ENCODE measurements at regions not wholly inside any gene's neighbourhood (a gene's known extent, or its start where the extent isn't known, plus 50 kb on each side); places are given as distances from the start of the nearest gene placed in this dataset.
"Not testable (repeated sequence)": the region's sequence is repeated elsewhere in the genome, so short reads cannot be mapped to it uniquely, and the experiment has no call there.

DNA sequence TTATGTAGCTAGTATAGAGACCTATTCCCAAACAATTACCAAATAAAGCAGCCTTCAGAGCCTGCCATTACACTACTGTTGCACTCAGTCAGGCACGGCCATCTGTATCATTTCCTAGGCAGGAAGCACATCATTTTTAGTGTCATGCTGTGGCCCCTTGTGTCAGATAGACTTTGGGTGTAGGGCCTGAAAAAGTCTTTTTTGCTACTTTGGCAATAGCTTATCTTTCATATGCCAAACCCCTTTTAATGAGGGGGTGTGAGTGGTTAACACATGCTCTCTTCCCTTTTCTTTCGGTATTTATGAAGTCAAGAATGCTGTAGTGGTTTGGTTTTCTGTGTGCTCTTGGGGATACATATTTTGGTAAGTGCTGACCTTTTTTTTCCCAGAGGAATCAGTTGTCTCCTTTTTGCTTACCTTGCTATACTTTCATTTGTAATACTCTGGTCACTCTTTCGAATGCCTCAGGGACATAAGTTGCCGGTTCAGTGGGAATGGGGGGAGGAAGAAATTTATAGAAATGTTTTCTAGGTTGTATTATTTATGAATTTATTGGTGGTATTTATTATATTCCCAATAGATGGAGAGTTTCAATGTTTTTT is 209.8 kb downstream of the CSNK1G3 start:
- DNase-seq, result no peak

GRCh38 chr5:123720955-123721354 is 209.0 kb downstream of the CSNK1G3 start:
- no peak for DNase-seq

GRCh38 chr5:123720339-123720738 is 208.4 kb downstream of the CSNK1G3 start:
- DNase-seq, result no peak

DNA sequence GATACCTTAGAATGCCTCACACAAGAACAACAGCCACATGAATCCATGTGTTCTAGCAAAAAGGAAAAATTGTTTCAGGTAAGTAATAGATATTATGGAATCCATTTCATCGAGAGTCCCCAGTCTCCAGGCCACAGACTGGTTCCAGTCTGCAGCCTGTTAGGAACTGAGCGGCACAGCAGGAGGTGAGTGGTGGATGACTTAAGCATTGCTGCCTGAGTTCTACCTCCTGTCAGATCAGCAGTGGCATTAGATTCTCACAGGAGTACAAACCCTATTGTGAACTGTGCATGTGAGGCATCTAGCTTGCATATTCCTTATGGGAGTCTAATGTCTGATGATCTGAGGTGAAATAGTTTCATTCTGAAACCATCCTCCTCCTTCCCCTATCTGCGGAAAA is 207.0 kb downstream of the CSNK1G3 start:
- no peak for DNase-seq

DNA sequence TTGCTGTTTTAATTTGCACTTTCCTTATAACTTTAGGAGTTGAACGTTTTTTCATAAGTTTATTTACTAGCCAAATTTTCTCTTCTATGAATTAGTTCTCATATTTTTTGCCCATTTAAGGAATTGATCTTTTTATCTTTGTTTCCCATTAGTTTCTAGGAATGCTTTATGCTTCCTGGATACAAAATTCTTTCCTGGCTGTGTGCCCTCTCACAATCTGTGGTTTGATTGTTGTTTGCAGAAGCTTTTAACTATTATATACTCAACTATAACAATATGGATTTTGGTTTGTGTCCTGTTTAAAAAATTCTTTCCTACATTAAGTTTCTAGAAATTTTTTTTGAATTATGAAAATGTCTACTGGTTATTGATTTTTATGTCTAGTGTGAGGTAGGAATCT is 206.3 kb downstream of the CSNK1G3 start:
- no peak for DNase-seq

GRCh38 chr5:123717139-123717538 is 205.2 kb downstream of the CSNK1G3 start:
- no peak for DNase-seq

- no peak for DNase-seq
Observed at GRCh38 chr5:123710031-123710430, 198.1 kb downstream of the CSNK1G3 start.

- DNase-seq, result no peak
Observed at GRCh38 chr5:123709422-123709821, 197.4 kb downstream of the CSNK1G3 start.

DNA sequence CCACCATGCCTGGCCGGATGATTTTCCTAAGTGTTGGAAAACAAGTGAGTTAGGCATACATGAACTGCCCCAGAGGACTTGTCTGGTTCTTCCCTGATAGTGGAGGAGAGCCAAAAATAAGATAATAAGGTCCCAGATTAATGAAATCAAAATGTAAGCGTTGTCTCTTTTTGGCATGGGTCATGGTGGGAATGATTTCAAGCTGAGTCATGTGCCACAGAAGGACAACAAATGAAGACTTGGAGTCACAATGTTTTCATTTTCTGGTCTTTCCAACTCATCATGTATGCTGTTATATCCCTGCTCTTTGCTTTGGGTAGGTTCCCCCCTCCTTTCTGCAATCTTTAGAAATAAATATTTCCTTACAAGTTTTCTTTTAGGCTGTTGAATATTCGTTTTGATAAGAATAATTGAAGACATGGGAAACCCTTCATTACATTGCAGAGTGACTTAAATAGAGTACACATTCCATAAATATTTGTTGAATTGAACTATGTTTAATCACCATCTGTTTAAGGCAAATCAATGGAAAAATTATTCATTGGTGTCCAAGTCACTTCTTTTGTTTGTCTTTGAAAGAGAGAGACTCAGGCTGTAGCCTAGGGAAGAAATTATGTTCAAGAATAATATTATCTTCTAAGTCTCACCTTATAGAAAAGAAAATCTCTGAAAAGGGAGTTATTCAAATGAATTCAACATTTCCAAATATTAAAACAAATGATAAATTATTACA is 196.3 kb downstream of the CSNK1G3 start:
- no peak for DNase-seq

GRCh38 chr5:123706531-123706930 is 194.6 kb downstream of the CSNK1G3 start:
- DNase-seq, result no peak

DNA sequence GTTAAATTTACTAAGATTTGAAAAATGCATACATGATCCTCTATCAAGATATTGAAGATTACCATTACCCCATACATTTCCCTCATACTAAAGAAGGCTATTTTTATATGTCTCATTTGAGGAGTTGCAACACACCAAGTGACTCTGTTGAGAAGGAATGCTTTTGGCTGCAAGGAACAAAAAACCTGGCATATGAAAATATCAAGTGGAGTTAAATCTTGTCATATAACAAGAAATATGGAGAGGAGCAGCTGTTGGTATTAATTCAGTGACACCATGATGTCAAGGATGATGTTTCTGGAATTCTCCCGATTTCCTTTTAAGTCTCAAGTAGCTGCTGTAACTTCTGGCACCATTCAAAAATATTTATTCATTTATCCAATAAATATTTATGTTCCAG is 193.8 kb downstream of the CSNK1G3 start:
- DNase-seq, result no peak

GRCh38 chr5:123701511-123702200 is 189.7 kb downstream of the CSNK1G3 start:
- no peak for DNase-seq

DNA sequence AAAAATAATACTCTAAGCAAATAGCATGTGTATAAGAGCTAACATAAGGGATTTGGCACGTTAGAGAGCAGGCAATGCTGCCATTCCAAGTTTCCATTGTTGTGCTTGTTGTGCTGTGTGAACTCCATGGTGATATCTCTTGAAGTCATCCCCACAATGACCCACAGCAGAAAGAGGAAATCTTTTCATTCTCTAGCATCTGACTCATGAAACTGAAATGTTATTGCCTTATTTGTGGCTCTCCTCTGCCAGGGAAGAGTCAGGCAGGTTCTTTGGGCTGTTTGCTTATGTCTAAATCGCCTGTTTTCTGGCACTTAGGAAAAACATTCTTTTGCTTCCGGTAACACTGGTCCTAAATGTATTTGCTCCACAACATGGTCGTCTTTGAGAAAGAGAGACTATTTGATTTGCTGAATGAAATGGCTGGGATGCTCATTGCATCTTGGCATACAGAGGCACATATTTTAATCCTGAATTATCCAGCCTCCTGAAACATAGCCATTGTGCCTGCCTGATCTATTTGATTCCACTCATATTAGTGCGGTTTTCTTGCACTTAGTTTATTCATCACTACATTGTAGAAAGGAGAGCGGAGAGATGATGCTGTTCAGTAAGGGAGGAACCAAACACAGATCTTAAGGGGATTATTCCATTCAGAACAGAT is 188.8 kb downstream of the CSNK1G3 start:
- DNase-seq, result no peak

- no peak for DNase-seq
Observed at GRCh38 chr5:123699571-123699970, 187.6 kb downstream of the CSNK1G3 start.

- DNase-seq, result not testable (repeated sequence)
Observed at GRCh38 chr5:123698937-123699336, 187.0 kb downstream of the CSNK1G3 start.

- DNase-seq, result no peak
Observed at GRCh38 chr5:123696921-123697341, 185.0 kb downstream of the CSNK1G3 start.

DNA sequence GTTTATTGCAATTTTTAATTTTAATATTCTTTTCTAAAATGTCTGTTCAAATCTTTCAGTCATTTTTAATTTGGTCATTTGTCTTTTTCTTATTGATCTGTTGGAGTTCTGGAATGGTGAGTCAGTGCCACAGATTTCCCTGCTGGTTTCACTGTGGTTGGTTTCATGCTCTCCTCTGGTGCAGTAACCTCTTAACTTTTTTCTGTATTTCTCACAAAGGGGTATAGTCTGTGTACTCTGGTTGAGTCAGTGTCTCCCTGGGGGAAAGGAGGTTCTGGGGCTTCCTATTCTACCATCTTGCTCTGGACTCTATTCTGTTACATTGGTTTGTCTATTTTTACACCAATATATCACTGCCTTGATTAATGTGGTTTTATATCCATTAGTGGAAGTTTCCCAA is 178.8 kb downstream of the CSNK1G3 start:
- DNase-seq, result no peak

GRCh38 chr5:123681061-123681460 is 169.1 kb downstream of the CSNK1G3 start:
- no peak for DNase-seq

DNA sequence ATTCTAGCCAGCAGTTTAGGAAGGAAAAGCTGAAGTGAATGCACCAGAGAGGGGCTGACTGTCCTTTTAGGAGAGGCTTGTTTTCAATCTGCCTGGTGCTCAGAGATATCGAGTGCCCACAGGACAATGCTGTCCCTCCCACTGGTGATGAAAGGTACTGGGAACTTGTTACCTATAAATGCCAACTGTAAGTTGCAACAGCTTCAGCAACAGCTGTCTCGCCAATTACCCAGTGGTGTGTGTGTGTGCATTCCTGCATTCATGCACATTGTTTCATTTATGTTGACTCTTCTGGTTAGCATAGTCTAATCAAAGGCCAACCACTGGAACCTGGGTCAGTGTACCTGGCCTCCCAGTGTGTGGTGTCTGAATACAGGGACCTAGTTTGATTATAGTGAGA is 161.1 kb downstream of the CSNK1G3 start:
- DNase-seq, result no peak

DNA sequence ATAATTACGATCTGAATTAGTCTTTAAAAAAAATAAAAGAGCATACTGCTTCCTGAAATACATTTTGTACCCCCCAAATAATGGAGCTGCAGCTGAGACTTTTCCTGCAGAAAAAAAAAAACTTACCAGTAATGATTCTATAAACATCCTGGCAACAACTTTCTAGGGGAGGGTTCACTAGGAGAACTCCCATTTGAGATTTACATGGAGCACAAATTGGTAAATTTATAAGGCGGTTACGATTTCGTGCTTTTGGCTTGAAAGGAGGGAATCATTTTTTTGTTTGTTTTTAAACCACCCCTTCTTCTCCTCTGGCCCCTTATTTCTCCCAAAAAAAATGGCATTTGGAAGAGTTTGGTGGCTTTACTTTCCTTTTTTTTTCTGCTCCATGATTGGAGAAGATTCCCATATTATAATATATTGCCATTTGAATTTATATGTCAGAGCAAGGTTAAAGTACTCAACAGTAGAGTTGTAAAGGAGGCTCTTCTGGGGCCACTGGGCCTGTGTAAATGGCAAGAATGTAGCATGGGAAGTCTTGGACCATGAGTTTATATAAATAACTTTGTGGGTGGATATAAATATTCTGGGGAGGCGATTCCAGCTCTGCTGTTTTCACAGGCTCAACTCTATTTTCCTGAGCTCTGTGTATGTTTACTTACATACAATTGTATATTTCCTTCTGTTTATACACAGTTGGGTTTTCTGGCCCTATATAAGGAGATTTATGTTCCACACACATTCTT is 159.9 kb downstream of the CSNK1G3 start:
- DNase-seq, result no peak

DNA sequence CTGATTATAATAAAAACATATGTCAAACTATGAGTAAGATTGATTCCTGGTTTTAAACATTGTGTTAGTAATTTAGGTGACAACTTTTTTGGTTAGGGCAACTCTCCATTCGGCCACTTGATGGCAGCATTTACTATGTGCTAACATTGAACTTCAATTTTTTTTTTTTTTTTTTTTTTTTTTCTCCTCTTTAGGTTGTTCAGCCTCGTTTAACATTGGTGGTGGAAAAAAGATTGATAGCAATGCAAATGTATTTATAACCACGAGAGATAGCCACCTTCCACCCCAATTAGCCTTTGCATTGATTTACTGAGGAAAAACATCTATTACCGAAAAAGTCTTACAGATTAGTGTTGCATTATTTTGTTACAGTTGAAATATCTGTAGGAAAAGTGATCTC is 159.1 kb downstream of the CSNK1G3 start:
- no peak for DNase-seq

All from cortex of kidney (tissue), 1 donor.